G401.6 (cell line): ENCODE measurements at regions not wholly inside any gene's neighbourhood (a gene's known extent, or its start where the extent isn't known, plus 50 kb on each side); places are given as distances from the start of the nearest gene placed in this dataset.

Source experiments
- FAIRE-seq: peaks from 2 replicates; lab custom pipeline; 2012; peaks lifted over from hg19 to GRCh38; lab: Jason Lieb, UNC

DNA sequence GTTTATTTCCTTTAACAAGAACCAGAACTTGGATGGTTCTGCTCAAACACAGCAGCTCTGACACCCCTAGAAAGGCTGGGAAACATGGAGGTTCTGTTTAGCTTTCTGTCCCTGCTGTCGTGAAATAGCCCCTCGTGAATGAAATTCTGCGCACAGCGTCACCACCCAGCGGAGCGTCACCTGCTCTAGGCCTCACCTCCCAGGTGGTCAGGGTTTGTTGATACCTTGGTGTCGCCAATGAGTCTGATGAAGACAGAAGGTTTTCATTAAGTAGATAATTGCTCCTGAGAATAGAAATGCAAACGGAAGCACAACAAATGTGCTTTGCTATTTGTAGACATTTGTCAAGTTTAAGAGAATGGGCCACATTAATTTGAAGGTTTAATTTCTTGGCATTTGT lies 135.1 kb downstream of the EDN3 start:
- no peak for FAIRE-seq

DNA sequence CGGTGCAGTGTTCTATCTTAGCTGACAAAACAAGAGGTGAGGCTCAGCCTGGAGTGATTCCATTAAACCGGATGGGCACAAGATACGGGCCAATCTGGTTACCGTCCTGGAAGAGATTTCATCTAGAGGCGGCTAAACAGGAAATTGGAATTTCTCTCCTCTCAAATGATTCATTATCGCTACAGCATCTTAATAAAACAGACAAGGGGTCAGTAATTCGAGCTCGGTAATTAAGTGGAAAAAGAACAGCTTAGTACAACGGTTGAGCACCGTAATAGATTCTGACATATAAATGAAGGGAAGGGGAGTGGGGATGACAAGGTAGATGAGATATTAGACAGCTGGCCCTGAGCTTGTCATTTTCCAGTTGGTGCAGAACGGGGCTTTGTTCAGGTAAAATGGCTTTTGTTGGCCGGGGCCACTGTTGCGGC lies 137.2 kb downstream of the EDN3 start:
- no peak for FAIRE-seq

DNA sequence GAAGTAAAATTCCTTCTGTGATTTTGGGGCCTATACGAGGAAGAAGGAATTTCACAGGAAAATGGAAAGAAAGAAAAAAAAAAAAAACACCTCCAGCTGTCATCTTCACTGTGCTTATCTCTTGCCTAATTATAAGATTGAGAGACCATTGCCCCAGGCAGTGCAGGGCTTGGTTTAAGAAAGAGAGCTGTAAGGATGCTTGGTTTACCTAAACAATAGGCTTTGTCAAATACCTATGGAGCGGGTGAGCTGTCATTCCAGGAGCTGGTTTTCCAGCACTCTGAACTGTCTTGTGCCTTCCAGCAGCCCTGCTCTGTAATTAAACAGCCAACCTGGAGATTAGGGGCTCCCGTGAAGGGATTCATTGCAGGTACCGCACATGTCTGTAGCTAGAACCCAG lies 137.8 kb downstream of the EDN3 start:
- FAIRE-seq, result no peak

DNA sequence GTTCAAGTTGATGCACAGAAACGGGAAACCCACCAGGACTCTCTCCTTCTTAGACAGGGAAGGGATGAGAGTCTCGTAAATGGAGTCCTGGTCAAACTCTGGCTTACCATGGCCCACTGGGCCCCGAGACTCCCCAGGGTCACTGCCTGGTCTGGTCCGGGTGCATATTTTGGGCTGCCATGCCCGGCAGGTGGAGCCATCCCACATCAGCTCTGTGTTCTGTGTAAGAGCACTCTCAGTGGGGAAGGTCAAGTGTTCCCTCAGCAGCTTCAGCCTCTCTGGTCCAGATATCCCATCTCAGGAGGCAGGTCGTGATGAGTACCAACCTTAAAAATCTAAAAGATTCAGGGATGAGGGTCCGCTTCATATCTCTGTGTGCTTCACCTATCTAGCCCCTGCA lies 138.8 kb downstream of the EDN3 start:
- FAIRE-seq, result no peak

DNA sequence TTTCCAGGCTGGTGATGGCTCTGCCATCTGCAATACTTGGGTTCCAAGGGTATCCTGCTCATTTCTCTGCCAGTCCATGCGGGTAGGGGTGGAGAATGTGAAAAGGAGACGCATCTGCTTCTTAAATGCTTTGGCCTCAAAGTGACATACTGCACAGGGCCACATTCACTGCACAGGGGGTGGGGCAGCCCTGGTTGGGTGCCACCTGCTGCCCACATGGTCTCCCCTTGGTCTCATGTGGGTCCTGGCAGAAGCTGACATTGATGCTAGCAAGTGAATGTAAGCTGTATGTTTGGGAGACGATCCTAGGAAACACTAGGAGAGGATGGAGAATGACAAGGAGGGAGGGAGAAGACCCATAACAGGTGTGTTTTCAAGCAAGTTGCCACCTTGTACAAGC lies 140.9 kb downstream of the EDN3 start:
- no peak for FAIRE-seq

DNA sequence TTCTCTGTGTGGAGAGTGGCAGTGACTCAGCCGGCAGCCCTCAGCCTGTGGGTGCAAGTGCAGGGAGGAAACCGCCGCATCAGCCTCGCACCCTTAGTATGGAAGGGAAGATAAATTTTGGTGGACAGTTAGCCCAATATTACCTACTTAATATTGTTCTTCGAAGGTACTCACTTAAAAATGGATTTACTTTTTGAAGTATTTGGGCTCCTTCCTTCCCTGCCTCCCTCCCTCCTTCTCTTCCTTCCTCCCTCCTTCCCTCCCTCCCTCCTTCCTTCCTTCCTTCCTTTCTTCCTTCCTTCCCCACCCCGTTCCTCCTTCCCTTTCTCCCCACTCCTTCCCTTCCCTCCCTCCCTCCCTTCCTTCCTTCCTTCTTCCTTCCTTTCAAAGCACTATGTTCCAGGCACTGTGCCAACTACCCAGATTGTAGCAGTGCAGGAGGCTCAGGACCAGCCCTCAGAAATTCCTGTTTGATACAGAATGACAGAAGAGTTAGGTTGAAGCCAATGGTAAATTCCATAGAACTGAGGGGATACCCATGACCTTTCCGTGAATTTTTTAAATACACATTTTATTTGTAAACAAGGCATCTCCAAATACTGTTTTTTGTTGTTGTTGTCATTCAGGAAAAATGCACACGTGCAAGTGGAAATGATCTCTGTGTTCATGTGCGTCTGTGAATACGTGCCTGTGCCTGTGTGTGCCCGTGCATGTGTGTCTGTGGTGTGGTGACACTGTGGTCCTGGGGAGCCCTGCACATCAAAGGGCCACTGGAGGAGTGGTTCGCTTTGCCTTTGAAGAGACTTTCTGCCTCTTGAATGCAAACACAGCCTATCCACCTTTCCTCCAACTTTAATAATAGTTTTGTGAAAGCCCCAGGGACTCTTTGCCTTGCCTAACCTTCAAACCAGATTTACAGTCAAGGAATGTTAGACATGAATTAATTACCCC lies 141.7 kb downstream of the EDN3 start:
- no peak for FAIRE-seq

DNA sequence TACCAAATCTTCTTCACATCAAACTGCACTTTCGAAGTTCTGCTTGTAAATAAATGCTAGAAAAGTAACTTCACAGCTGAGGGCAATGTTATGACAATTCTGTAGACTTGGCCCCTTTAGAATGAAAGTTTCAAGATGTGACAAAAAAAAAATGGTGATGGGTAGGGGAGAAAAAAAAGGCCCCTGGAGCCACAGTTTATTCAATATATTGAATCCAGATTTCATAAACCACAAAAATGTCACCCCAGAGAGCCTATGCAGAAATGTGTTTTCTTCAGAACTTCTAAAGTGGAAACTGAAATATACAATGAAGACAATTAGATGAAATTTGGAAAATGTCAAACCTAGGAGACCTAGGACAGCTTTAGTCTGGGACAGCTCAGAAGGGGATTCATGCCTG lies 143.1 kb downstream of the EDN3 start:
- no peak for FAIRE-seq

DNA sequence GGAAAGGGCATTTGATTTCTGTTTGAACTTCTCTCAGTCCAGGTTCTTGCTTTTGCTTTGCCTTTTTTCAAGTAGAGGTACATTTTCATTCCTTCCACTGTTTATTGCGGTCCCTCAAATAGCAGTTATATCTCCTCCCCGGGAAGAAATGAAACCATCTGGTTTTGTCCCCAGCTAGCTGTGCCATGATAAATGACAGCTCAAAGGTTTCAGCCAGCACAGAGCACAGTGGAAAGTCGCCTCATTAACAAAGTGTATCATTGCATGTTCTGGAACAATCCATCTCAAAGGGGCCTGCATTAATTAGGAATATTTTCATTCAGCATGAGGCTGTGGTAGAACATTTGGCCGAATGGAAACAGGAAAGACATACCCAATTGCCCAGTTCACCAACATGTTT lies 146.0 kb downstream of the EDN3 start:
- FAIRE-seq, result no peak

DNA sequence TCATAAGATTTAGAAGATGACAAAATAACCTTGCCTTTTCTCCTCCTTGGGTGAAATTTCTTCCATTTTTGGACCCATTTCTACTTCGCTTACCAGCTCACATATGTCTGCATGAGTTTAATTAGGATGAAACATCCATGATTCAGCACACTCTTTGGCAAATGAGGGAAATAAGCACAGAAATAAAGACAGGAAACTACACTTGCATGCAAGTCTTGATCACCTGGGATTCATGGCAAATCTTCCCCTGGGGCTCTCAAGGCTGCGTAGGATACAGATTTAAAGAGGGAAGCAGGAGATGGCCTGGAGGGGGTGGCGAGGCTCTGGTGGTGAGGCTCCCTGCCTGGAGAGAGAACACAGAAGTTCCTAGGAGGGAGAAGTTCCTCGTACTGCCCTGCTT lies 147.8 kb downstream of the EDN3 start:
- no peak for FAIRE-seq

DNA sequence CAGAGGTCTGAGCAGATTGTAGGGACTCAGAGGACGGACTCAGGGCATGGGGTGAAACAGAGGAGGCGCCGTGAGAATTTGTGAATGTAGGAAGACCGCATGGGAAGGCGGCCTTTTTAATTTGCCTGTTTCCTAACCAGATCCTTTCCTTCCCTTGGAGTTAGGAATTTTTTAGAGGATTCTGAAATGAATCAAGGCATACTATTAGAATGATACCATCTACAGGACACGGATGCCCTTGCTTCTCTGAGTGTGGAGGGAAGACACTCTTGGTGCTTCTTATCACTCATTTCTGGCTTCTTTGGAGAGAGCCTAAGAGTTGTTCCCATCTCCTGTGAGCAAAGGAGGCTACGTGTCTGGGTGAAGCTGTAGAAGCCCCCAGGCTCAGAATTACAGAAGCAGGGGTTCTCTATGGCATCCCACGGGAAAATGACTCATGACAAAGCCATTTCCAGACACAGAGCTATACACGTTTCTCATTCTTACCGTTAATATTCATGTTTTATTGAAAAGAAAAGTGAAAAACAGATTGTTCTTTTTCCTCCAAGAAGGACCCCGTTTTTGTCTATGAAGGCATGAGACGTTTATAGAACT lies 148.5 kb downstream of the EDN3 start:
- FAIRE-seq, result no peak

DNA sequence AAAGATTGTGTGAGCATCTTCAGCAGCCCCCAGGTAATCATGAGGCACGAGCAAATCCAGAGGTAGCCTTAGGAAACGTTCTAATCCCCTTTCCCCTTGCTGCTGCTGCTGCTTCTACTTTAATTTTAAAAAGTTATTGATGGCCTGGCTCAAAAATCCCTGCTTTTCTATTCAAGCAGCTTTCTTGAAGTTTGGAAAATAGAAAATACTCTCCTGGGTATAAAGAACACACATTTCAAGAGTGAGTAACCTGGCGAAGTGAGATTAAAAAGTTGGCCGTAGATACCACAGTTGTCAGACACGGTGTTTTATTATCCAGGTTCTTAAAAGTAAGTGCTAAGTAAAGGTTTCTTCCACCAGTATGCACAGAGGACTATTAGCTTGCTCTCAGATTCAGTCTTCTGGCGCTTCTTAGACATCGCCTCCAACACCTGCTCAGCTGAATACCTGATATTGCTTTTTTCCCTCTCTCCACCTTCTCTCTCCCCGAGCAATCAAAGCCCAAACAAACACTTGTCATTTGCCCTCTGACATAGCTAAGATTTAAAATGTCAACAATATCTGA lies 150.7 kb downstream of the EDN3 start:
- FAIRE-seq, result no peak

DNA sequence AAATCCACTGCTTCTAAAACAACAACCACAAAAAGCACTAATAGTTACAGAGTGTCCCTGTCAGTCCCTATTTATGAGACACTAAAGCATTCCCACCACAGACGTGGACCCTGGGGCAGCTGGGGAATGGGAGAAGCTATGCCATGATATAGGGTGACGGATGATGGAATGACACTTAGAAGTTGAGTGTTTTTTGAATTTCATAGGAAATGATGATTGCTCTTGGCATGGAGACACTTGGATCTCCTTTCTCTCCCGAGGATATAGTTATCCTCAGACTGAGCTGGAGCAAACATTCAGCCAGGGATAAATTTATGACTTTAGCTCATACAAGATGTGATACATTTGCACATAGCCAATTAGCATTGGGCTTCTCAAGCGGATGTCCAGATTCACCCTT lies 151.2 kb downstream of the EDN3 start:
- FAIRE-seq, result no peak

DNA sequence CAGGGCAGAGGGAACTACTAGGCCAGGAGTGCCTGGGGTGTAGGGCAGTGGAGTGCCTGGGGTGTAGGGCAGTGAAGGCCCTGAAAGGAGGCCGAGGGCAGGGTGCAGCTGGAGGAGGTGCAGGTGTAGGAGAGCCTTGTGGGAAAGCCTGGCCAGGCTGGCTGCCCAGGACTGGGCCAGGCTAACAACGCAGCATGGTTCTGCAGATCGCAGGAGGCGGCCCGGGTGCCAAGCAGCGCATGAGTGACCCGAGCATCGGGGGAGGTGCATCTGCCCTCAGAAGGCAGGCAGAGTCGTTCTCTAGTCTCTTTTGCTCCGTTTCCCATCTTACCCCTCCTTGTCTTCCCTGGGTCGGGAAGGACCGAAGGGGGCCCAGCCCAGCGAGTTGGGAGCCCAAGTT lies 151.5 kb upstream of the PHACTR3 start:
- no peak for FAIRE-seq

DNA sequence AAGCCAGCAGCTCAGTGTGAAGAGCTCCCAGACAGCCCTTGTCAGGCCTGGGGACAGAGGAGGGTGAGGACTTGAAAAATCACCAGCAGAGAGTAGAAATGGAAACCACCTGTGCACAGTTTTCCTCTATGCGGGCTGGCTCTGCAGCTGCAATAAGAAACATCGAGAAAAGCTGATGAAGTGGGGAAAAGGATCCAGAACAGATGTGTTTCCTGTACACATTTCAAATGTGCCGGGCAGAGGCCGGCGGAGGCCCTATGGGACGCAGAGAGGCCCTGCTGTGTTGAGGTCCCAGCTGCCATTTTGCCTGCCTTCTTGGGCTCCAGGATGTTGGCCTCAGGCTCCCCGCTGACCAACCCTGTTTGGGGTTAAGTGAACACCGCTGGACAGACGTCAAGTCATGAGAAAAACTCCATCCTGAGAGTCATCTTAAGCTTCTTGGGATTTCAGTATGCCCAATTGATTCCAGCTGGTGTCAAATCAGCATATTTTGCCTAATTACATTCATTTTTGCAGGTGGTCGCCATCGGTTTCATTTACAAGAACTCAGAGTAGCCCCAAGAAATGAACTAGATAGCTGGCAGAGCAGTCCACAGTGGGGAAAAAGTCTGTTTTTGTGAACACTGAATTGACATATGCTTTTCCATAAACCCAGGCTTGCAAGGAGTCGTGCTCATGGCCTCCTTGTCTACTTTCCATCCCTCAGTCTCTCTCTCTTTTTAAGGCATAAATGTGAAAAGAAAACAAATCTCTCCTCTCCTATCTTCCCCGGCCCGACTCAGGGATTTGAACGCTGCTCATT lies 150.4 kb upstream of the PHACTR3 start:
- FAIRE-seq, result no peak

DNA sequence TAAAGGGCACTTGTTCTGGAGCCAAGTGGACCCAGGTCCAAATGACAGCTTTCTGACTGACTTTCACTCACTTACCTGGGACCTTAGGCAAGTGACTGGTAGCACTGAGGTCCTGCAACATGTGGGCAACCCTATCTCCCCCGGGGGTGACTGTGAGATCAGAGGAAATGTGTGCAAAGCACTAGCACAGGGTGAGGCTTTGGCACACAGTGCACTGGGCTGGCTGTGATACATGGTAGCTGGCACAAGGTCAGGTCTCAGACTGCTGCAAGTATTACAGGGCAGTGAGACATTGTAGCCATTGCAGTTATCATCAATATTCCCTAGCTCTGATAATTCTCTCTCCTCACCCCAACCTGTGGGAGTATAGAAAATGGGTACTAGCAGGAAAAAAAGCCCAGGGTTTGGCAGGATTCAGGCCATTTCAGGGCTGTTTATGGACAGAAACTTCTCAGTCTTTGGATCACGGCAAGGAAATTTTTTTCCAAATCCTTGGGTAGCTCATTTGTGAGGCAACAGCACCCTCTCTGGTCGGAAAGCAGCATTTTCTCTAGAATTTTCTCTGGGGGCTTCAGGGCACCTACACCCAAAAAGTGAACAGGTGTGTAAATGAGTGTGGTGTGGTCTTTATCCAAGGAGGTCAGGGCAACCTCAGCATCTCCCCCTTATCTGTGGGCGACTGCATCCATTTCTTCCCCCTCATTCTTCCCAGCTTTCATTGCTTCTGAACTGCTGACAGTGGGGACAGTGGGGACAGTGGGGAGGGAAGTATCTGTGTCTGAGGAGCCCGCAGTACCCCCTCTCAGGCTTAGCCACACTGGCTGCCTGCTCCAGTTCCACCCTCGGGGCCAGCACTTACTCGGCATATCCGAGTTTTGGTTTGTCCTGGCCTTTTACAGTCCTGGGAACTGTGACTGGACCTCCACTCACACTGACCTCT lies 148.7 kb upstream of the PHACTR3 start:
- FAIRE-seq, result no peak

DNA sequence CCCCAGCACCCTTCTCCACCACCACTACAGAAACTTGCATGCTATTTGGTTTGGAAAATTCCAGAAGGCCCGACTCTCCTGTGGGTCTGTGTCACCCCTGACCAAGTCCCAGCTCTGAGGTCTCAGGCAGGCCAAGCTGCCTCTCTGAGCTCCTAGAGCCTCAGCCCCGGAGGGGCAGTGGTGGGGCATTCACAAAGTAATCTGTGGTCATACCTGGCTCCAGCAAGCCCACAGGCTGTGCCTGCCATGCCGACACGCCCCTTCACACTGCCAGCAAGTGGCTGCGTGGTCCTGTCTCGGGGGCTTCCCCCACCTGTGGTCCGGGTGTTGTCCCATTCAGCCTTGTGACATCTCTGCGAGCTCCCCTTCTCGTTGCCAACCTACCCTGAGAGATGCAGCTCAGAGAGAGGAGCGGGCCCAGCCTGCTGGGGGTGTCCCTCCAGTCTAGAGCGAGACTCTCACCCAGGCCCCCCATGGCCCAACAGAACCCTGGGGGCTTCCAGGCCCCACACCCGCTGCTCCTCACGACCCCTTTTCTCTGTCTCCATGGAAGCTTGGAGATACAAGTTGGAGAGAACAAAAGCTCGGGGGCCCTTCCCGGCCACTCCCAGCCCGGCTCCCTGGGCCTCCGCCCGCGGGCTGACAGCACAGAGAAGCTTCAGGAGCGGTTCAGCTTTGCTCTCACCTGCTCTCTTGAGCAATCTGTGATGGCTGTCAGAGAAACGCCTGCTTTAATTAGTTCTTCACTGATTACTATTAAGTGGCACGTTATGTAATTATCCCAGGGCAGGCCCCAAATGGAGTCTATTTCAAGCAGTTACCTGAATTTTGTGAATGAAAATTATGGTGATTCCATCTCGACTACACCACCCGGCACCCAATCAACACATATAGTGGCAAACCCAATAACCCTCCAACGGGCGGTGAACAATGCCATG lies 147.7 kb upstream of the PHACTR3 start:
- FAIRE-seq, result no peak

DNA sequence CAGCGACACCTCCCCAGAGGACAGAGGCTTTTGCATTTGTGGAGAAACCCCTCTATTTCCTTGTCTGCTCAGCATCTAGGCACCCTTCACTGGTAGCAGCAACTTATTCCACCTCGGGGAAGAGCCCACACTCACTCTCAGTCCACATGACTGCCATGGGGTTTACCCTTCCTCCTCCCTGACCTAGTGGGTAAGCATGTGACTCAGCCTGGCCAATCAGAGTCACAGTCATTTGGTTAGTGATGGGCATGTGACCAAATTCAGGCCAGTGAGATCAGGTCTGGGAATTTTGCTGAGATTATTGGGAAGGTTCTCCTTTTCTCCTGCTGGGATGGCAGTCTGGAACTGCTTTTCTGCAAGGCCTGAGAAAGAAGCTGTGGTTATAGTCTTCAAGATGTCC lies 145.7 kb upstream of the PHACTR3 start:
- no peak for FAIRE-seq

DNA sequence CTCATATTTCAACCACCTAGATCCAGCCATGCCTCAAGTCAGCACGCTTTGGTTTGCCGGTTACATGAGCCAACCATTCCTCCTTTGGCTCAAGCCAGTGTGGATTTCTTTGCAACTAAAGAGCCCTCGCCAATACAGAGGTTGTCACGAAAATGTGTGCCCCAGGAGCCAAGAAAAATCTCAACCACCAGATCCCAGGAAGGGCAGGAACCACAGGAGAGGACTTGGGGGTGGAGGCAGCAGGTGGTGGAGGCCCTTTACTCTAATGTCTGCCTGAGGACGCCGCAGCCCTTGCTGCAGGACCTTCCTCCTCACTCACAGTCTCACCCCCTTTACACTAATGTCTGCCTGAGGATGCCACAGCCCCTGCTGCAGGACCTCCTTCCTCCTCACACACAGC lies 144.8 kb upstream of the PHACTR3 start:
- FAIRE-seq, result no peak

DNA sequence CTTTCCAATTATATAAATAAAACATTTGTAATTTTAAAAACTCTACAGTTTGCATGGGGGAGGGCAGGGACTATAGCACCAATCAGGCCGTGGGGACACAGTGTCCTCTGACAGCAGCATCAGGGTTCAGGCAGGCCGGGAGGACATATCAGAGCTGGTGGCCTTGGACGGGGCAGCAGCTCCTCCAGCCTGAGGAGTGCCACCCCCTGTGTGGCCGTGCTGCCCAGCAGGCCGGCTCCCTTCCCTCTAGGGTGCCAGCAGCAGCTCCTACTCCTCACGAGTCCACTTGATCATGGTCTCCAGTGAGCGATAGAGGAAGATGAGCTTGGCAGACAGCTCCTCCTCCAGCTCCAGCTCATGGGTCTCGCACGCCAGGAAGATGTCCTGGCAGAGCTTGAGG lies 144.0 kb upstream of the PHACTR3 start:
- FAIRE-seq, result no peak

DNA sequence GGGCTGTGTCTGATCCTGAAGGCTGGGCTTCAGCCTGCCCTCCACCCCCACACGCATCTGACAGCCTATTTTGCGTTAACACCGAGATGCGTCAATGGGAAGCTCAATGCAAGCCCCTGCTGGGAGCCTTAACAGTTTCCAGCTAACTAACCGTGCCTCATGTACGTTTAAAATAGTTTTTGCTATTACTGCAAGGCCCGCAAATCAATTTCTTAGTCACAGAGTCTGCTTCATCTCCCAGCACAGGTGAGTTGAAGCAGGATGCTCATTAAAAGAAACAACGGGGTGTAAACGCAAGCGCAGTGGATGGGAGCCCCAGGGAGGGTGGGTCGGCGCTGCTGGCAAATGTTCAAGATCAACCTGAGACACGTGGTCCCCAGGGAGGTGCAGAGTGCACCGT lies 142.8 kb upstream of the PHACTR3 start:
- no peak for FAIRE-seq

DNA sequence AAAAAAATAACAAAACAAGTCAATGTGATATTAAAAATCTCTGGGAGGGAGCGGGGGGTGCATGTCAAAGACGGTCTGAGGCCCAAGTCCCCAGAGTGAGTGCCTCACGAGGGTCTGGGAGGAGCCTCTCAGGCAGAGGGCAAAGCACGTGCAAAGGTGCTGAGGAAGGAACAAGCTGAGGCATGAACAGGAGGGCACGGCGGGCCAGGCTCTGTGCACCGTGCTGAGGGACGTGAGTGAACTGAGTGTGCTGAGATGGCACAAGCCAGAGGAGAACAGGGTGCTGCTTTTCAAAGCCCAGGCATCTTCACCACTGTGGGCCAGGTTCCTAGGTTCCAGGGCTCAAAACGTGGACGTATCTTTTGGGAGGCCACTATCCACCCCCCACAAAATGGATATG lies 142.1 kb upstream of the PHACTR3 start:
- FAIRE-seq, result no peak
